A673 (cell line): ENCODE measurements at regions not wholly inside any gene's neighbourhood (a gene's known extent, or its start where the extent isn't known, plus 50 kb on each side); places are given as distances from the start of the nearest gene placed in this dataset.

Source experiments
- BruUV-seq: library from RNA; stranded (reverse); fragments of 400-500 nt; replicated peaks from 2 replicates; lab custom pipeline; 2021; lab: Mats Ljungman, UMichigan
- CTCF ChIA-PET: fragments of 300-600 bp; sonication (Branson Sonifier 250); formaldehyde crosslinking; loops from one replicate; lab custom pipeline; 2022; ENCODE audit warnings: antibody characterized with exemption; lab: Charles Lee
- POLR2A ChIA-PET: fragments of 300-600 bp; sonication (Branson Sonifier 250); formaldehyde crosslinking; loops from one replicate; lab custom pipeline; 2022; ENCODE audit warnings: antibody characterized with exemption; ENCODE audit not compliant: low non-redundant PET; lab: Charles Lee
- DNase-seq: peaks from one replicate; pipeline ENCODE4 v3.0.0-alpha.2; 2015; ENCODE audit warnings: low spot score
- H3K27ac ChIP-seq: fragments of 200-600 bp; sonication (generic); 2 replicates; pipeline ENCODE4 v1.5.1; 2016; ENCODE audit warnings: mixed run types, low read depth, mild to moderate bottlenecking, mixed read lengths, antibody characterized with exemption, low read length; ENCODE audit not compliant: poor library complexity, severe bottlenecking
- H3K27me3 ChIP-seq: fragments of 200-600 bp; sonication (generic); replicated peaks from 2 replicates; pipeline ENCODE4 v1.6.1; 2017; ENCODE audit warnings: mixed run types, low read depth, mild to moderate bottlenecking, mixed read lengths, antibody characterized with exemption, low read length; ENCODE audit not compliant: insufficient read depth, poor library complexity
- H3K36me3 ChIP-seq: fragments of 200-600 bp; sonication (generic); 2 replicates; pipeline ENCODE4 v1.6.1; 2016; ENCODE audit warnings: mixed run types, mild to moderate bottlenecking, mixed read lengths, antibody characterized with exemption, low read length; ENCODE audit not compliant: insufficient read depth, poor library complexity, severe bottlenecking
- H3K4me1 ChIP-seq: fragments of 200-600 bp; sonication (generic); 2 replicates; pipeline ENCODE4 v1.6.1; 2017; ENCODE audit warnings: mixed run types, mild to moderate bottlenecking, mixed read lengths, antibody characterized with exemption, low read length; ENCODE audit not compliant: insufficient read depth, poor library complexity, severe bottlenecking
- H3K4me3 ChIP-seq: fragments of 200-600 bp; sonication (generic); 2 replicates; pipeline ENCODE4 v1.5.1; 2016; ENCODE audit warnings: low read depth, mixed run types, mild to moderate bottlenecking, mixed read lengths, low read length; ENCODE audit not compliant: poor library complexity, severe bottlenecking
- H3K9me3 ChIP-seq: fragments of 200-600 bp; sonication (generic); 2 replicates; pipeline ENCODE4 v1.6.1; 2016; ENCODE audit warnings: mixed run types, low read depth, mild to moderate bottlenecking, mixed read lengths, antibody characterized with exemption, low read length; ENCODE audit not compliant: poor library complexity, severe bottlenecking
- CTCF ChIP-seq: fragments of 300-800, 200-600 bp; sonication (generic); conservative IDR thresholded peaks from 2 replicates; pipeline ENCODE4 v1.5.1; 2017; ENCODE audit warnings: low read depth, mild to moderate bottlenecking, antibody characterized with exemption, low read length, moderate library complexity, mixed read lengths
- EZH2 ChIP-seq: fragments of 200-600 bp; sonication (generic); IDR thresholded peaks from 2 replicates; pipeline ENCODE4 v1.6.1; 2017; ENCODE audit warnings: borderline replicate concordance, low read depth, mild to moderate bottlenecking, mixed read lengths, antibody characterized with exemption, low read length; ENCODE audit not compliant: poor library complexity, severe bottlenecking
- intact Hi-C: fragments of 100-400 bp; cut with micrococcal nuclease; formaldehyde crosslinking; loops from one replicate; pipeline ENCODE4 v1.10.0; 2022; ENCODE audit not compliant: unreplicated experiment

GRCh38 chr13:79003989-79004898, 345.3 kb upstream of the OBI1 start:
- POLR2A ChIA-PET: no interaction called here
- CTCF ChIA-PET: no interaction called here

GRCh38 chr13:78999494-78999893, 340.5 kb upstream of the OBI1 start:
- intact Hi-C loops: no loop called here
- H3K4me1 ChIP-seq: peaks cover 8% of the 10 kb centered on the region
- BruUV-seq: no TSS peak
- H3K9me3 ChIP-seq: no peaks in the 10 kb centered on the region
- H3K4me3 ChIP-seq: no peak overlapping the region
- POLR2A ChIA-PET: no interaction called here
- no peaks in the 10 kb centered on the region for H3K36me3 ChIP-seq
- H3K27me3 ChIP-seq: peaks cover 46% of the 10 kb centered on the region
- no peak overlapping the region for H3K27ac ChIP-seq
- no peak for DNase-seq
- no peak for TF ChIP-seq EZH2
- CTCF ChIA-PET: no interaction called here

More at GRCh38 chr13:79003989-79004898, 345.3 kb upstream of the OBI1 start:
- H3K27ac ChIP-seq: no peak overlapping the region
- H3K9me3 ChIP-seq: no peaks in the 10 kb centered on the region
- H3K4me3 ChIP-seq: no peak overlapping the region
- TF ChIP-seq EZH2: no peak
- no peak for TF ChIP-seq CTCF
- H3K4me1 ChIP-seq: no peaks in the 10 kb centered on the region
- no TSS peak for BruUV-seq
- intact Hi-C loops: no loop called here
- no peaks in the 10 kb centered on the region for H3K36me3 ChIP-seq
- no peak for DNase-seq
- H3K27me3 ChIP-seq: peaks cover 21% of the 10 kb centered on the region

DNA sequence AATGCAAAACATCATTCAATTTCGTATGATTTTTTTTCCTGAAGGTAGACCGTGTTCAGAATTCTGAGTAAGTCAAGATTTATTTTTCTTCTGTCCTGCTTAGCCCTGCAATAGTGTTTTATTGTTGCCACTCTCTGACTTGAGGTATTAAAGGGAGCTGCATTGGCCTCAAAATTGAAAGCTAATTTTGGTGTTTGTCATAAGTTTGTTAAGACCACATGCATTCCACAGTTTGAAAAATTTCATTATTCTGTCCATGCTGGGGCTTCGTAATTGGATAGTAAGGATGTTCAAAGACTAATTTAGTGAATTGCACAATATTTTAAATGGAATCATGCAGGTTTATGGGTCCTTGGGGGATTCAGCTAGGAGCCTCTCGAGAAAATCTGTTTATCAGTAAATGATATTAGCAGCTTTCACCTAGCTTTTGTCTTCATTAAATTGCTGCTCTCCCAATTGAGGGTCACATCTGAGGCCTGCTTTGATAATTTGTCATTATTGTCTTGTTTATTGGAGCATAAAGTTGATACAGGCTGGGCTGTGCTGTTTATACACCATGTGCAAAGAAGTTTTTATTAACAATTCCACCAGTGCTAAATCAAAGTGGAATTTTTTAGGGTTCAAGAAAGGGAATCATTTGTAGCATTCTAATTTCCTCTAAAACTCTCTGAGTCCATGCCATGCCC, 339.8 kb upstream of the OBI1 start:
- Histone ChIP-seq H3K9me3 (no peaks in the 10 kb centered on the region), H3K4me3 (no peak overlapping the region), H3K4me1 (peaks cover 8% of the 10 kb centered on the region), H3K36me3 (no peaks in the 10 kb centered on the region), H3K27ac (no peak overlapping the region), H3K27me3 (peaks cover 44% of the 10 kb centered on the region)
- POLR2A ChIA-PET: interaction anchor here (0.7 kb wide), 1 partner anchor 166 kb away, joined by 7 read pairs; no protein-coding TSS in a partner anchor
- CTCF ChIA-PET: no interaction called here
- peak; percentile 44 for DNase-seq
- intact Hi-C loops: no loop called here
- TF ChIP-seq EZH2 (no peak), CTCF (no peak)
- no TSS peak for BruUV-seq
